Loucy (cell line): ENCODE measurements at regions not wholly inside any gene's neighbourhood (a gene's known extent, or its start where the extent isn't known, plus 50 kb on each side); places are given as distances from the start of the nearest gene placed in this dataset.
"Not testable (repeated sequence)": the region's sequence is repeated elsewhere in the genome, so short reads cannot be mapped to it uniquely, and the experiment has no call there.

Experiments
- EZH2phosphoT487 ChIP-seq: fragments of 200-600 bp; IDR thresholded peaks from 2 replicates; pipeline ENCODE4 v1.6.1; 2018; ENCODE audit warnings: antibody characterized with exemption, mild to moderate bottlenecking, moderate library complexity, borderline replicate concordance
- TF ChIP-seq, protein P1 (sequence below): fragments of 200-600 bp; sonication (generic); conservative IDR thresholded peaks from 2 replicates; pipeline ENCODE4 v1.5.1; 2014; ENCODE audit warnings: mild to moderate bottlenecking, antibody characterized with exemption, low read length

DNA sequence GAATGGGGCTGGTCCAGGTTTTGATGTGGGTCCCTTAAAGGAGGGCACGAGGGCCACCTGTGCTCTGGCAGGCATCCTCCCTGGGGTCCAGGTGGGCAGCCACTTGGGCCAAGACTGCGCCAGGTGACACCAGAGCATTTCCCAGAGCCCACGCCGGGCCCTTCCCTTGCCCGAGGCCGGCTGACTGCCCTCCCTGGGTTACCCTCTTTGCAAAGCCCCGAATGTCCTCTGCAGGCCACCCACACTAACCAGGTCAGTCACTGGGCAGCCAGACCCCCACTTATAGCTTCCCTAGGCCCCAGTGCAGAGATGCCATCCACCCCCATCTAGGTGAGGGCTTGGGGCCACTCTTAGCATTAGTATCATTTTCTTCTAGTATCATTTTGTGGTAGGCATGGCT lies 433.8 kb upstream of the ZNF722 start:
- TF ChIP-seq, protein P1, sequence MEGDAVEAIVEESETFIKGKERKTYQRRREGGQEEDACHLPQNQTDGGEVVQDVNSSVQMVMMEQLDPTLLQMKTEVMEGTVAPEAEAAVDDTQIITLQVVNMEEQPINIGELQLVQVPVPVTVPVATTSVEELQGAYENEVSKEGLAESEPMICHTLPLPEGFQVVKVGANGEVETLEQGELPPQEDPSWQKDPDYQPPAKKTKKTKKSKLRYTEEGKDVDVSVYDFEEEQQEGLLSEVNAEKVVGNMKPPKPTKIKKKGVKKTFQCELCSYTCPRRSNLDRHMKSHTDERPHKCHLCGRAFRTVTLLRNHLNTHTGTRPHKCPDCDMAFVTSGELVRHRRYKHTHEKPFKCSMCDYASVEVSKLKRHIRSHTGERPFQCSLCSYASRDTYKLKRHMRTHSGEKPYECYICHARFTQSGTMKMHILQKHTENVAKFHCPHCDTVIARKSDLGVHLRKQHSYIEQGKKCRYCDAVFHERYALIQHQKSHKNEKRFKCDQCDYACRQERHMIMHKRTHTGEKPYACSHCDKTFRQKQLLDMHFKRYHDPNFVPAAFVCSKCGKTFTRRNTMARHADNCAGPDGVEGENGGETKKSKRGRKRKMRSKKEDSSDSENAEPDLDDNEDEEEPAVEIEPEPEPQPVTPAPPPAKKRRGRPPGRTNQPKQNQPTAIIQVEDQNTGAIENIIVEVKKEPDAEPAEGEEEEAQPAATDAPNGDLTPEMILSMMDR, result not testable (repeated sequence)
- TF ChIP-seq EZH2phosphoT487, result not testable (repeated sequence)
